Chondrocyte (in vitro differentiated cells): ENCODE measurements at regions not wholly inside any gene's neighbourhood (a gene's known extent, or its start where the extent isn't known, plus 50 kb on each side); places are given as distances from the start of the nearest gene placed in this dataset.
A peak's percentile ranks its signal among the peaks of the same experiment; 100 is the strongest.

ENCODE experiments used
- DNase-seq: peaks from one replicate; pipeline ENCODE4 v3.0.0; 2021; ENCODE audit warnings: mixed read lengths, low spot score
- H3K27ac Mint-ChIP-seq: one replicate; pipeline ENCODE4 v1.8.0; 2021; ENCODE audit warnings: mild to moderate bottlenecking, moderate library complexity, mixed read lengths; ENCODE audit not compliant: unreplicated experiment
- H3K27me3 Mint-ChIP-seq: 2 replicates; pipeline ENCODE4 v1.8.0; 2021; ENCODE audit warnings: low read depth, mixed read lengths
- H3K36me3 Mint-ChIP-seq: 2 replicates; pipeline ENCODE4 v1.8.0; 2021; ENCODE audit warnings: low read depth, mixed read lengths
- H3K4me1 Mint-ChIP-seq: 2 replicates; pipeline ENCODE4 v1.8.0; 2021; ENCODE audit warnings: low read depth, mild to moderate bottlenecking, mixed read lengths
- H3K4me3 Mint-ChIP-seq: one replicate; pipeline ENCODE4 v1.8.0; 2021; ENCODE audit warnings: mild to moderate bottlenecking, moderate library complexity, mixed read lengths; ENCODE audit not compliant: unreplicated experiment
- H3K9me3 Mint-ChIP-seq: 2 replicates; pipeline ENCODE4 v1.8.0; 2021; ENCODE audit warnings: low read depth, mixed read lengths
- CTCF ChIP-seq: fragments of 200-600 bp; sonication (generic); IDR thresholded peaks from 2 replicates; pipeline ENCODE4 v1.5.0; 2021; ENCODE audit warnings: antibody characterized with exemption, mild to moderate bottlenecking, moderate library complexity

GRCh38 chr18:42178376-42179080 is 223.5 kb downstream of the PIK3C3 start:
- no peak for TF ChIP-seq CTCF
- no peaks in the 10 kb centered on the region for H3K9me3 Mint-ChIP-seq
- H3K4me1 Mint-ChIP-seq, result peaks cover 9% of the 10 kb centered on the region

GRCh38 chr18:42179542-42180121 is 224.6 kb downstream of the PIK3C3 start:
- H3K4me3 Mint-ChIP-seq, result no peak overlapping the region
- no peak for DNase-seq

More at GRCh38 chr18:42178376-42179080, 223.5 kb downstream of the PIK3C3 start:
- H3K27ac Mint-ChIP-seq, result no peak overlapping the region
- H3K36me3 Mint-ChIP-seq, result no peaks in the 10 kb centered on the region
- no peak for DNase-seq
- H3K4me3 Mint-ChIP-seq, result no peak overlapping the region
- peaks cover 12% of the 10 kb centered on the region for H3K27me3 Mint-ChIP-seq

GRCh38 chr18:42181474-42181873 is 226.4 kb downstream of the PIK3C3 start:
- TF ChIP-seq CTCF, result no peak
- Mint-ChIP-seq H3K36me3 (no peaks in the 10 kb centered on the region), H3K4me1 (peaks cover 16% of the 10 kb centered on the region), H3K4me3 (no peak overlapping the region), H3K27ac (no peak overlapping the region), H3K9me3 (no peaks in the 10 kb centered on the region), H3K27me3 (peaks cover 9% of the 10 kb centered on the region)
- no peak for DNase-seq

More at GRCh38 chr18:42179542-42180121, 224.6 kb downstream of the PIK3C3 start:
- no peak overlapping the region for H3K27ac Mint-ChIP-seq
- TF ChIP-seq CTCF, result no peak
- H3K27me3 Mint-ChIP-seq, result peaks cover 9% of the 10 kb centered on the region
- no peaks in the 10 kb centered on the region for H3K36me3 Mint-ChIP-seq
- peaks cover 16% of the 10 kb centered on the region for H3K4me1 Mint-ChIP-seq
- H3K9me3 Mint-ChIP-seq, result no peaks in the 10 kb centered on the region

- Mint-ChIP-seq H3K4me1 (peaks cover 22% of the 10 kb centered on the region), H3K4me3 (no peak overlapping the region), H3K9me3 (no peaks in the 10 kb centered on the region), H3K36me3 (no peaks in the 10 kb centered on the region), H3K27ac (no peak overlapping the region), H3K27me3 (peaks cover 1% of the 10 kb centered on the region)
- DNase-seq, result no peak
- TF ChIP-seq CTCF, result no peak
Observed at GRCh38 chr18:42182728-42183700, 228.0 kb downstream of the PIK3C3 start.

- DNase-seq, result no peak
- Mint-ChIP-seq H3K4me3 (no peak overlapping the region), H3K9me3 (no peaks in the 10 kb centered on the region), H3K4me1 (peaks cover 29% of the 10 kb centered on the region), H3K27me3 (no peaks in the 10 kb centered on the region), H3K27ac (peak overlapping the region; percentile 46), H3K36me3 (no peaks in the 10 kb centered on the region)
- no peak for TF ChIP-seq CTCF
Observed at GRCh38 chr18:42183746-42184145, 228.7 kb downstream of the PIK3C3 start.
